ENCODE measurements at regions not wholly inside any gene's neighbourhood (a gene's known extent, or its start where the extent isn't known, plus 50 kb on each side); places are given as distances from the start of the nearest gene placed in this dataset.
"Not testable (repeated sequence)": the region's sequence is repeated elsewhere in the genome, so short reads cannot be mapped to it uniquely, and the experiment has no call there.

DNA sequence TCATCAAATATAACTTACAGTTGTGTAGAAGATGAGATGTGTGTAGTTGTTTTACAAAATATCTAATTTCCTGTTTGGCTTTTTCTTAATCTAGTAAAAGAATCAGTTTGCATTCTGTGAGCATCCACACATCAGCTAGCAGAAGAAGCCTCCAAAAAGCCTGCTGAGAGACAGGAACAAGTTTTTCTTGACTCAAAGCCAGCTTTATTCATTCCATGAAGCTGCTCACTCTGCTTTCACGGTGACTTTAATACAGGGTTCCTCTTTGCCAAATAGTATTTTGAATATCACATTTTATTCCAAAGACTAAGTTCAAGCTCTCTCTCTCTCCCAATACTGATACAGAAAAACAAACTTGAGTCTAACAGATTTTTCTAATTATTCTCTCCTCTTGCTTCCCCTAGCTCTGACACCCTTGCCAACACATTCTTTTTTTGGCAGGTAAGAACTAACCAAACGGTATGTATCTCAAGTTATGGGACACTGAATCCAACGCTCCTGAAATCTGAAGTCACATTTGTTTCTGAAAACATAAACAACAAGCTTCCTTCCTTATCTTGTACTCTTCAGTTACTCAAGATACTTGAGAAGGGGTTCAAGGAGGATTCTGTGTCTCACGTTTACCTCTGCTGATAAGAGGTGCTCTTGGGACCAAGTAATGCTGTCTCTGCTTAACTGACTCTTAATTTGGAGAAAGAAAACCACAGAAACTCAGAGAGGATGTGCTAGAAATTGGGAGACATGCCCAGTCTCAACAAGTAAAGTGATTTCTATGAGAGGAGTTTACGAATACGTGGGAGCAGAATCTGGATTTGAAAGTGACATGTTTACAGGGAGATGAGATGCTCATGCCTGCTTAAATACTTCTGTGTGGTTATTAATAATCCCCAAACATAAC, 184.2 kb upstream of the SPTLC3 start:
- no peak for DNase-seq (ENCODE audit: low spot score)

DNA sequence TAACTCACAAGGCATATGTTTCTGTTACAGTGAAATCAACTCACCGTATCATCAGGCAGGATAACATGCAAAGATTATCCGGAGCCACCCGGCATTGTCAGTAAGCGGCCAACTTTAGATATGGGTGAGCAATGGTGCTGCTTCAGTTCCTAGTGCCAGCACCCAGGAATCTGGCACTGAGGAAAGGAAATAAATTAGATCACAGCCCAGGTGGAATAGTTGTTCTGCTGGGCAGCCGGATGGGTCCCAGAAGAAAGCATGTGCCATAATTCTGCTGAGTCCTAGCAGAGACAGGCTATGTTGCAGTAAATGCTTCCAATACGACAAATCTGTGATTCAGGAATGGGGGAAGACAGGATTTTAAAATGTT, 183.6 kb upstream of the SPTLC3 start:
- DNase-seq (ENCODE audit: low spot score), result no peak

DNA sequence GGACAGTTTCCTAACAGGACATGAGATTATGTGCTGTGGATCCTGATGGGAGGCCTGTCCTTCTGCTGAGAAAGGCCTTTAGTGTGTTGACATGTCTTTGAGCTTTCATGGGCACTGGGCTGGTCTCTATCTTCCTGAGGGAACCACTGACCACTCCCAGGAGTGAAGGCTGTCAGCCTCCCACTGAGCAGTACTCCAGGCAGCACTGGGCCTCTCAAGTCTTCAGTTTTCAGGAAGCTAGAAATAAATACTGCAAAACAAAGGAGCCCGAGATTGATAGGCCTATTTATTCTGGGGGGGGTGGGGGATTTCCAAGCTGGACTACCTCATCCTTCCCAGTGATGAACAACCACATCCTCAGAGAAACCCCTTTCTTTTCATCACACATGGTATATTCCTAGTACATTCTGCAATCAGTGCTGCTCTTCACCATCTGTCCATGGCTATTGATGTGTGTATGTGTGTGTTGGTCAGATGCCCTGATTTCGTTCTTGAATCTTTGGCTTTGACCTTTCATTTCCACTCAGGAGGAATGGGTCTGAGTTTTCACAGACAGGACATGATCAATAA, 180.9 kb upstream of the SPTLC3 start:
- no peak for DNase-seq (ENCODE audit: low spot score)

DNA sequence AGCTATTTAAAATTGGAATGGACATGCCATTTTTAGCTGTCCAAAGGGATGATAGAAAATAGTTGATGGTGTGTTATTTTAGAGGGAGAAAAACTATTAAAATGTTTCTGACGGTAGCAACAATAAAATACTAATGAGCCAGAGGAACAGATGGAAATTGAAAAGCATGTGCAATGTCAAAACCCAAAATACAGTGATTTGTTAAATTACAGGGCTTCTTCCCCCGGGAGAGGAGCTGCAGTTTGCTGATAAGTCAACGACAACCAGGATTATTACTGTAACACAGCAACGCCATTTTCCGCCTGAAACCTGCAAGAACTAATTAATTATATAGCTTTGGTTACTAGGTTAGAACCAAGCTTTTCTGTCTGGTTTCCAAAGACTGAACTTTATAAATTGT, 179.6 kb upstream of the SPTLC3 start:
- no peak for DNase-seq (ENCODE audit: low spot score)

DNA sequence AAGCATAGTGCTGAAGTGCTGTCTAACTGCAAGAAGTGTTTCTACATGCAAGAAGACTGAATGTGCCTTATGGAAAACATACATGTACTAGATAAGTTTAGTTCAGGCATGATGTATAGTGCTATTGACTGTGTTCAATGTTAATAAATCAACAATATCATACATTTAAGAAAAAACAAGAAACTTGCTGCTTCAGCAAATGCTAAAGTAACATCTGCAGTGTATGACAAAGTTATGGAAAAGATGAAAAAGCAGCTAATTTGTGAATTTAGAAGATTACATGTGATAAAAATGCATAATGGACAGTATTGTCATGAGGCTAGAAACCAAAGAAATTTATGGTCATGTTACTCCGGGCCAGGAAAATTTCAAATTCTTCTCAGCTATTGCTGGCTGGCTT, 174.9 kb upstream of the SPTLC3 start:
- no peak for DNase-seq (ENCODE audit: low spot score)

DNA sequence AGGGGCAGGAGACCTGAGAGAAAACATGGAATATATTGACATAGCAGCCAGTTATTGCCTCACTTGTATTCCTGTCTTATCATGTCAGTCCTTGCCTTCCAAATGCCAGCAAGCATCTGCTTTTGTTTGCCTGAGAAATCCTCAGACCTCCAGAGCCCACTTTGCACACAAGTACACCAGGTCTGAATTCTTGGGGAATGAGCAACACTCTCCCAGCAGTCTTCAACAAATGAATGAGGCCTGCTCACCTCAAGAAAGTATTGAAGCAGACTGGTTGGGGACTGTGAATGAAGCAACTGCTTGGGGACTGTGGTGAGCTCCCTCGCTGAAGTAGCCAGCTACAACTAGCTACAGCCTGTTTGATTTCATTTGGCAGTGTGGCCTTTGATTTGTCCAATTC, 172.8 kb upstream of the SPTLC3 start:
- no peak for DNase-seq (ENCODE audit: low spot score)

DNA sequence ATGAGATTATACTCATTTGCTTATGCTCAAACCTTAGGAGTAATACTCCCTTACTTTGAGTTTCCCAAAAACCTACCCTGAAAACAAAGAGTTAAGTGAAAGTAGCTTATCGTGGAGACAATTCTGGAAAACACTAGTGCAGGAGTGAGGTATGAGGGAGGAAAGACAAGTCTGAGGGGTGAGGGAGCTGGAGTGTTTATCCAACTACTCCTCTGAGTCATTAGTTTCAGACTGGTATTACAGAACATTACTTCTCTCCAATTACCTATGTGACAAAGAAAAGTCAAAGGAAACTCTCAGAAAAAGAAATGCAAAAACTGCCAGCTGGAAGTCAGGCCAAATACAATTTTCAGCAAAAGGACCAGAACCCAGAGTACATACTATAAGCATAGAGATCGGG, 171.1 kb upstream of the SPTLC3 start:
- DNase-seq (ENCODE audit: low spot score), result no peak

DNA sequence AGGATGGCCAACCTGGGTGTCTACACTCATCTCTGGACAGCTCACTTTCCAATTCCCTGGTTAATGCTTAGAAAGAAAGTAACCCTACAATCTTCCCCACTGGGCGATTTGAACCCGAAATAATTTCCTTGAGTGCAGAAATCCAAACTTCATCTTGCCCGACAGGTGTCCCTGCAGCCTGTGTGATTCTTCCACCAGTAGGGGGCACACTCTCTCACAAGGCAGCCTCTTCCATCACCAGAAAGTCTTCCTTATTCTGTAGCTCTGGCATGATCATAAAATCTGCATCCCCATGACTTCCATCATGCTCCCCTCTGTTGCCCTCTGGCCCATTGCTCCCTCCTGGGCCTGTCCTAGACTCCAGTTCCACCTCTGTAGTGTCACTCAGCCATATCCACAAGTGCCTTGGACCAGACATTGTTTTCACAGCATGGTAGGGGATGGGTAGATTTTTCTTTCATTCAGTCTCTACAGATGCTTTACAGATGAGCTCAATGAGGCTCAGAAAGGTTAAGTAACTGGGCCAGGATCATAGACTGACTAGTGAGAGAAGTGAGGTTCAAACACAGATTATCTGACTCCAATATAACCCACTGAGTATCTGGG, 170.4 kb upstream of the SPTLC3 start:
- DNase-seq (ENCODE audit: low spot score), result peak; percentile 10

DNA sequence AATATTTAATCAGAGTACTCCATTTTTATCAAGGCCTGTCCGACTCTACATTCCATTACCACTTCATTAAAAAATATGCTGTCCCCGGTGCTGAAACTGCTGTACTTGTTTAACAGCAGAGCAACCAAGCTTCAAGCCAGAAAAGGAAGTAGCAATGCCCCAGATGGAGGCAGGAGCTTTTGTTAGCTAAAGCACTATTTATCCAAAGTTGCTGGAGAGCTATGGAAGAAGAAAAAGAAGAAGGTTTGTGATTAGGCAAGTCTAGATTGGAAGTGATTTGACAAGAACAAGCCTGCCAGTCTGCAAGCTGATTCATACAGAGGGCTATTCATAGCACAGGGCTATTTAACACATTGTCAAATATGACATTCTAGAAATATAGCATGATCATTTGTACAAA, 160.9 kb upstream of the SPTLC3 start:
- DNase-seq (ENCODE audit: low spot score), result no peak

DNA sequence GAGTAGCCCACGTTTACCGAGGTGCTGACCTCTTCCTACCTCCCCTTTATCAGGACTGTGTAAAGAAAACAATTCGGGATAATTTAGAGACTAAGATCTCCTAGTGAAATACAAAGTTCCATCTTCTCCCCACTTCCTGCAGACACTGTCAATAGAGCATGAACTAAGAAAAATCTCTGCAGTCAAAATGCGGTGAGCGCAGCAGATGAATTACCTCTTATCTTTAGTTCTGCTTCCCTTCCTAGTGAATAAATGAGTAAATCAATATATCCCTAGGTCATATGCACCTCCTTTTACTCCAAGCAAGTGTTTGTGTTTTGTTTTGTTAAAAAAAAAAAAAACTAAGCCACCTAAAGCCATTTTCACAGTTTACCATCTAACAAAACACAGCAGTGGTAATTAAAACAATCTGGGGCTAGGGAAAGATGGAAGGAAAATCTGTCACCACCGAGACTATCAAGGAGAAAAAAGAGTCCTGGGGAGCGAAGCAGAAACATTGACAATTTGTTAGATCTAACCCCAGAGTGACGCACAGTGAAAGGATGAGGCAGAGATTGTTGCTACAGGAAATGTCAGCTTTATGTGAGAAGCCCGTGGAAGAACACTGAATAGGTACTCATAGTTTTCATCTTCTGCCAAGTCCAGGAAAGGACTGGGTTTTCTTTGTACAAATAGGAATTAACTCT, 159.4 kb upstream of the SPTLC3 start:
- no peak for DNase-seq (ENCODE audit: low spot score)

DNA sequence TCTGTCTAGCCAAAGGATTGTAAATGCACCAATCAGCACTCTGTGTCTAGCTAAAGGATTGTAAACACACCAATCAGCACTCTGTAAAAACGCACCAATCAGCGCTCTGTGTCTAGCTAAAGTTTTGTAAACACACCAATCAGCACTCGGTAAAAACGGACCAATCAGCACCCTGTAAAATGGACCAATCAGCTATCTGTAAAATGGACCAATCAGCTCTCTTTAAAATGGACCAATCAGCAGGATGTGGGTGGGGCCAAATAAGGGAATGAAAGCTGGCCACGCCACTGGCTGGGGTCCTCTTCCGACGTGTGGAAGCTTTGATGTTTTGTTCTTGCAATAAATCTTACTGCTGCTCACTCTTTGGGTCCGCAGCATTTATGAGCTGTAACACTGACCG, 151.1 kb upstream of the SPTLC3 start:
- not testable (repeated sequence) for DNase-seq (ENCODE audit: low spot score)

DNA sequence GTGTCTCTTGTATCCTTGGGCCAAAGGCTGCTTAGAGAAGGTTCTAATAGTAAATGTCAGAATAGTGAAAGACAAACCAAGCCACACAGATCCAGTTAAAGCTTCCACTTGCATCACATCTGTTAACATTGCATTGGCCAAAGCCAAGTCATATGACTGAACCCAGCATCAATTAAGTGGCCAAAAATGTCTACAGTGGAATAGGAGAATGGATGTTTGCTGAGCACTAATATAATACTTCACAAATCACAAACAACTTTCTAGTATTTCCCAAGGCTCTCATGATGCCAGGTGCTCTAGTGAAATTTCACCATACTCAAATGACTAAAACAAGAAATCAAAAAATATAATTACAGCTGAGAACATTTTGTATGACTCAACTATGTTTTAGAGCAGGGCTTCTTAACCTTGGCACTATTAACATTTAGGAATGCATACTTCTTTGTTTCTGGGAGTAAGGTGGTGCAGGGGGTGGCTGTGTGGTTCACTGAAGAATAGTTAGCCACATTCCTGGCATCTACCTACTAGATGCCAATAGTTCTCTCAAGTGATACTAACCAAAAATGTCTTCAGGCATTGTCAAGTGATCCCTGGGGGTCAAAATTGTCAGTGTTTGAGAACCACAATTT, 148.0 kb upstream of the SPTLC3 start:
- DNase-seq (ENCODE audit: low spot score), result no peak

DNA sequence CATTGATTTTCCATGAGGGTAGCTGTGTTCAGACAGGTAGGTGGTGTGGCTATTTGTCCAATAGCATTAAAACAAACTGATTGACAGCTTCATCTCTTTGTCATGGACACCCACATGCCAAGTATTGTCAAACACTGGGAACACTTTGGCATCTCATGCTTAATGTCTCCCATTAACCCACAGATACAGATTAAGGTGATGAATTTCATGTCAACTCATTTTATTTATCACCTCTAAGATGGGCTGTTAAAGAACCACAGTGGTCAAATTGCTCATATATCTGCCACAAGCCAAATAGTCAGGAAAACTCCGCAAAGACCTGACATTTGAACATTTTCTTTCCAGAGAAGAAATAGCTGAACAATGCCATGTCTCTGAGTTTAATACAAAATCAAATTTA, 139.1 kb upstream of the SPTLC3 start:
- no peak for DNase-seq (ENCODE audit: low spot score)

DNA sequence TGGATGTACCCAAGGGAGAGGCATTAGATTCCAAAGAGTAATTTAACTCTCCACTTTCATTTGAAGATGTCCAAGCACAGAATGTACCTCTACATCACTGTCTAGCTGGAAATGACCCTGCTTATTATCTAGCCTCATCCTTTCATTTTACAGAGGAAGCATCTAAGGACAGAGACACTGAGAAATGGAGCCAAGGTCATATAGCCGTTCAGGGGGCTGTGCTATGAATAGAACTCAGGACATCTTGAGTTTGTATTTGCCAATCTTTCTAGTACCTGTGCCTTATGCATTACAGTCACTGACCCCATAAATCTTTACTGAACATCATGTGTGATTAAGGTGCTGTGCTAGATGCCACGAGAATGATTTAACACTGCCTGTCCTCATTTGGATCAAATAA, 138.2 kb upstream of the SPTLC3 start:
- no peak for DNase-seq (ENCODE audit: low spot score)

DNA sequence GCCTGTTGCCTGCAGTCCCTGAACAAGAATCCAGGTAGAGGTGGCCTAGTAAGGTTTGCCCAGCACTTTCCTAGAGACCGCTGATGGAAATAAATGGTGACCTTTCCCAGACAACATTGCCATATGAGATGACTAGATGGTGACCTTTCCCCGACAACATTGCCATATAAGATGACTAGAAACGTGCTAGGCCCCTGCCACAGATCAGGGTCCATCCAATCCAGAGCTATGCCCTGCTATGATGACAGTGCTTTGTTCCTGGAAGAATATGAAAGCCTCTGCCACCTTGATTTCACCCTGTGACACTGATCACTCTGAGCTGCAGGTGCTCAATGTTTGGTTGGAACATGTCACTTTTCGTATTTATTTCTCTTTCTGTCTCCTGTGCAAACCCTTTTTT, 133.8 kb upstream of the SPTLC3 start:
- no peak for DNase-seq (ENCODE audit: low spot score)

DNA sequence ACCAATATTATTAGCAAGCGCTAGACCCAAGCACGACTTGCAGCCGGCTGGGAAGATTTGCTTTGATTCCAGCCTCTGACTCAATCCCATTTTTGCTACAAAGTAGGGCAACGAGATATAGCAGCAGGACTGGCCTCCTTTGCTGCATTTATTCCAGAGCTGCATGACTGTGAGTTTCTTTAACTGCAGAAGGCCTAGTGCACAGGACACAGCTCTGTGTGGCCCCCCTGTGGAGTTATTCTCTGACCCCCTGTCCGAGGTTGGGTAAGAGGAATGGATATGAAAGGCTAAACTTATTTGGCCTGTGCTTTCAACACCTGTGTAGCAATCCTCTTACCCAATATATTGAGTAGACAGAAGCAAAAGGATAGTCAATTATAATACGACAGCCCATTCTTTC, 133.3 kb upstream of the SPTLC3 start:
- DNase-seq (ENCODE audit: low spot score), result no peak

DNA sequence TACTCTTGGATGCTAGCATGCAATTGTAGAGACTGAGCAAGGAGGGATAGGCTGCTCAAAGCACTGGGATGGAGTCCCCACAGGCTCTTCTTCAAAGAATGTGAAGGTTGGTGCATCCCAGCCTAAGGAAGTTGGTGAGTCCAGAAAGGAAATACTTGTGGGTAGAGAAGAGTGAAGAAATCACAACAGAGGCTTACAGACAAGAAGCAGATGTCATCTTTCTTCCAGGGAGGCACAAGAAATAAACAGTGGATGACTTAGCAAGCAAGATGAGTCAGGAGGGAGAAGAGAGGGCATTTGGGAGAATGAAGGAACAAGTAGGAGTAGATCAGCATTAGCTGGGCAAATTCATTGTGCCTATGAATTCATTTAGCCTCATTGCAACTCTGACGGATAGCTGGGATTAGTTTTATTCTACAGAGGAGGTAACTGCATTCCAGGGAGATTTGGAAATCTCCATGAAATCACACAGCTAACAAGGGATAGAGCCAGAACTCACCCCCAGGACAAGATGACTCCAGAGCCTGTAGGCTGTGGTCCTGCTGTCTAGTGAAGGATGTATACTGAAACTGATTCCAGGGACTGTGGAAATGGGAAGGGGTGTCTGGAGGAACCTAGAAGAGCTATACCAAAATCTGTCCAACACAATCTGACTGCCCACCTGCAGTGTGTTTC, 125.8 kb upstream of the SPTLC3 start:
- no peak for DNase-seq (ENCODE audit: low spot score)

DNA sequence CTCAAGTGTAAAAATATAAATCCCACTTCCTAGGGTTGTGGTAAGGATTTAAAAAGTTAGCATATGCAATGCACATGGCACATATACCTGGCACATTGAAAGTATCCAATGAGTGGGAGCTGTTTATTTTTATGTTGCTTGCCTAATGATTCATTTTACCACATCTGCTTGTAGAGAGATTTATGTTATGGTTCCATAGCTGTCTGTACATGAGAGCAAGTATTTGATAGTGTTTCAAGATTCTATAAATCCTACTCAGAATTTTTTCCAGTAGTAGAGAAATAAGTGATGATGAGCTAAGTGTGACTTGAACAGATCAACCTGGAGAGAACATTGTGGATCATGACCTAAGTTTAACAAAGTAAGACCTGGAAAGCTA, 125.3 kb upstream of the SPTLC3 start:
- DNase-seq (ENCODE audit: low spot score), result no peak

DNA sequence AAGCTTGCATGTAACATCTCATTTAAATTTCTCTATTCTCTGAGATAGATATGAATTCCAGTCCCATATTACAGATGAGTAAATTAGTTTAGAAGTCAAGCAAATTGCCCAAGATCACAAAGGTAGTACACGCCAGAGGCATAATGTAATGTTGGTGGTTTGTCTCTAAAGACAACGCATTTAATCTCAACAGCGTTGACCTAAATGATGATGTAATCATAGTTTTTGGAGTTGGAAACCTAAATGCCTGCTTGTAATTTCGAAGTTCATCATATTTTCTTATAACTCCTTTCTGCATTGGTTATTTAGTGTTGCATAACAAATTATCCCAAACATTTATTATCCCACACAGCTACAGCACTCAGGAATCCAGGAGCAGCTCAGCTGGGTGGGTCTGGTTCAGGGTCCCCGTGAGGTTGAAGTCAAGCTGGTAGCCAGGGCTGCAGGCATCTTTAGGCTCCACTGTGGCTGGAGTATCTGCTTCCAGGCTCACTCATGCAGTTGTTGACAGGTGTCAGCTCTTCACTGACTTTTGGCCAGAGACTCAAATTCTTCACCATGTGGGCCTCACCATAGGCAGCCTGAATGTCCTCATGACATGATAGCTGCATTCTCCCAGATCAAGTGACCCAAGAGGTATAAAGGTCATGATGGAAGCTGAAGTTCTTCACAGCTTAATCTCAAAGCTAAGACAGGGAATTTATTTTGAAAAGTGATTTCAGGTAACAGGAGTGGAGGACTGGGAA, 122.0 kb upstream of the SPTLC3 start:
- DNase-seq (ENCODE audit: low spot score), result no peak

DNA sequence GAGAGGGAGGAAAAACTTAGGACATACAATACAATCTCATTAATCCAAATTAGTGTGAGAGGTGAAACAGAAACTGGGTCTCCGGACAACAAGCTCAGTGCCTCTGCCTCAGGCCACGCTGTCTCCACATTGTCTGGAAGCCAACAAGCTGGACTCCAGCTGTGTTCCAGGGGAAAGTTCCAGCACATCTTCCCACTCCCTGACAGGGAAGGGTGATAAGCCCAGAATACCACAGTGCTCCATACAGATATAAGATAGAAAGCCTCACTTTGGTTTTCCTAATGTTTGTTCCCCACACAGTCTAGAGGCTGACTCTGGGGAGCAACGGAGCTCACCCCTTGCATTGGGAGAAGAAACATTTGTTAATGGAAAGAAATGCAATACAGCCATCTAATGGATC, 117.1 kb upstream of the SPTLC3 start:
- DNase-seq (ENCODE audit: low spot score), result no peak

DNA sequence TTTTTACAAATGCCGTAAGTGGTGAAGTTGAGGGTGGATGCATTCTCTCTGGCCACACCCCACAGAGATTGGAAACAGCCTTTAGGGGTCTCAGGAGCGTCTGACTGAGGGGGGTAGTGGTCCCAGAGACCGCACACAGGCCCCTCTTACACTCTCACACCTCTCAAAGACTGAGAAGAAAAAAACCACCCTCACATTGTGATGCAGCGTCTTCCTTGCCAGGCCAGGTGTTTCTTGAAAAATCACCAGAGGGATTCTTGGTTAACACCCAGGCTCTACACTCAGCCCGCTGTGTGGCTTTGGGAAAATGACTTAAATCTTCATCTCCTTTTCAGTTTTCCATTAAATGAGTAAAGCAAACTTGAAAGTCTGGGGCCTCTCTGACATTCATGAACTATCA, 115.8 kb upstream of the SPTLC3 start:
- no peak for DNase-seq (ENCODE audit: low spot score)
